ENCODE measurements at regions not wholly inside any gene's neighbourhood (a gene's known extent, or its start where the extent isn't known, plus 50 kb on each side); places are given as distances from the start of the nearest gene placed in this dataset.

- no peak for DNase-seq (ENCODE audit: low spot score)
Measured at GRCh38 chr7:12127455-12127854, 83.6 kb upstream of the TMEM106B start.

- DNase-seq (ENCODE audit: low spot score) = no peak
Measured at GRCh38 chr7:12130609-12131008, 80.5 kb upstream of the TMEM106B start.

DNA sequence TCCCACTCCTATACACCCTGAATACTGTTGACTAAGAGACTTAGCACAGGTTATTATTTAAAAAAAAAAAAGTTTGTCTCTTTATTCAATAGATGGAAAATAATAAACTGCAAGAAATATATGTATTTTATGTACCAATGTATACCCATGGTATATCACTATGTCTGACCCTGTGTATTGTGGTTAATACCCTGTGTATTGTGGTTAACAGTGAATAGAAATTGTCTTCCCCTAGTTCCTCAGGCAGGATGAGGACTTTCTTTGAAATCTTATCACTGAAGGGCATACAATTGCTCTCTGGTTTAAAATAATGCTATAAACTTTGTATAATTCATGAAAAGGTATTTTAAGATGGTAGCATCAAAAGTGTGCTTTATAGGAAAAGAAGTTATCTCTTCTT is 80.0 kb upstream of the TMEM106B start:
- DNase-seq (ENCODE audit: low spot score) = no peak

DNA sequence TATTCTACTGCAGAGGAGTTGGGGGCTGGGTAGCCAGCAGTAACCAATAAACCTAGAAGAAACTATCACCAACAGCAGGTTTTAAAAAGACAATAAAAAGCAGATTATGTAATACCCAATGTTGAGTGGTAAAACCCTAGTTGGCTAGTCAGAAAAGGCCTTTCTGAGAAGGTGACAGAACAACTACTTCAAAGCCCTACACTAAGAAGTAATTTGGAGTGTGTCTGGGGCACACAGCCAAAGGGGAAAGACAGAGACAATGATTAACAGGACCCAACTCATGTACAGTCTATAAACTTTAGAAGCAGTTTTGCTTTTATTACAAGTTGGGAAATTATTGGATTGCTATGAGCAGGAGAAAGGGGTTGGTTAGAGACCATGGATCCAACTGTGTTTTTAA is 77.2 kb upstream of the TMEM106B start:
- no peak for DNase-seq (ENCODE audit: low spot score)

DNA sequence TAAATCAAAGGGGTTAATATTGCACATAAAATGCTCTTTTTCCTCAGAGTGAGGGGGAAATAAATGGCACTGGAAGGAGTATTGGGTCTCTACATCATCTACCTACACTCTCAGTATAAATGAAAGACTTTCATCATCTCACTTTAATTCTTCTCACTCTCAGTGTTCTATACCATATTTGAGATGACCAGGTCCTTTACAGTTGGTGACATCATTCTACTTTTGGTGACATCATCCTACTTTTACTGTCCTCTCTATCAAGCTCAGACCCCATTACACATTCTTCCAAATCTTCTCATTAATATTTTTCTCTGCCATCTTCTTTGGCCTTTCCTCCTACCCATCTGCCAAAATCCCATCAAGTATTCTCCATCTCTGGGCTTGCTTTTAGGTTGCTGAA is 74.6 kb upstream of the TMEM106B start:
- no peak for DNase-seq (ENCODE audit: low spot score)

DNA sequence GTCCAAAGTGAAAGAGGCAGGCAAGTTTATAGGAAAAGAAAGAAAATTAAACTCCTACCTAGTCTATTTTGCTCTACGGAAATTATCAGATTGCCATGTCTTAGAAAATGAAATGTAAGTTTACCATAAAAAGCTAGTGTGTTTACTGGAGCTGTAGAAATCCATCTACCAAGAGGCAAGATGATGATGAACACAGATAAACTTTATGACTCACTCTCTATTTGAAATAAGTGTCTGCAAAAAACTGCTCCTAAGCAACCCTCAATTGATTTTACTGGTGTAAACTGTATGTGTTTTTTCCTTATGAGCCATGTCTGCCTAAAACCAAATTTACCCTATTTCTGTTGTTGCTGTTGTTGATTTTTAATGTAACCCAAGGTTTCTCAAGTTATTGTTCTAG is 73.8 kb upstream of the TMEM106B start:
- no peak for DNase-seq (ENCODE audit: low spot score)

- no peak for DNase-seq (ENCODE audit: low spot score)
Measured at GRCh38 chr7:12138421-12138820, 72.7 kb upstream of the TMEM106B start.

- DNase-seq (ENCODE audit: low spot score) = no peak
Measured at GRCh38 chr7:12139416-12139815, 71.7 kb upstream of the TMEM106B start.

GRCh38 chr7:12146813-12147212 is 64.3 kb upstream of the TMEM106B start:
- DNase-seq (ENCODE audit: low spot score) = no peak

DNA sequence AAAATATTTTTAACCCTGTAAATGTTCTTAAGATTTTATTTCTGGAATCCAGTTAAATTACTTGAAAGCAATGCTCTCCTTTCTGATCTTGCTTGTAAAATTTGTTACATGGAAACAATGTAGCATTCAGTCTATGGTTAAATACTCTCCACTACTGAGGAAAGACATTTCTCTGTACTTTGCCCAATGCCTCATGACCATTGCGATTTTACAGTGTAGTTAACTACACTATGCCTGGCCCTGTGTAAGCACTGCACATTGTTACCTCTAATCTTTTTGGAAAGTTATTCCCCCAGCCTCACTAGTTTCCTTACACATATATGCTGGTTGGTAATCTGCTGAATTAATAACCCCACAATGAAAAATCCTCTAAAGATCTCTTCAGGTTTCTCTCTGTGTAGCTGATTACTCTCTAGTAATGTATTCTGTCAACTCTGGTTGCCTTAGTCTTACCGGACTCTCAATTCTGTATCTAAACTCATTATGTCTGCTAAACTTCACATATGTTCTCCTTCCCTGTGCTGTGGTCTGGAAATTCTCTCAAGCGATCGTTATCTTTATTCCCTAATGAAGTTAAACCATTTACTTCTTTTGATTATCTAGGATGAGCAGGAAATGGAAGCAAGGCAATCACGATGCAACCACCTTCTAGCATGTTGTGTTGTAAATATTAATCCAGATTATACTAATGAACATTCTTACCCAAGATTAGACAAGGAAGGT is 58.7 kb upstream of the TMEM106B start:
- no peak for DNase-seq (ENCODE audit: low spot score)

DNA sequence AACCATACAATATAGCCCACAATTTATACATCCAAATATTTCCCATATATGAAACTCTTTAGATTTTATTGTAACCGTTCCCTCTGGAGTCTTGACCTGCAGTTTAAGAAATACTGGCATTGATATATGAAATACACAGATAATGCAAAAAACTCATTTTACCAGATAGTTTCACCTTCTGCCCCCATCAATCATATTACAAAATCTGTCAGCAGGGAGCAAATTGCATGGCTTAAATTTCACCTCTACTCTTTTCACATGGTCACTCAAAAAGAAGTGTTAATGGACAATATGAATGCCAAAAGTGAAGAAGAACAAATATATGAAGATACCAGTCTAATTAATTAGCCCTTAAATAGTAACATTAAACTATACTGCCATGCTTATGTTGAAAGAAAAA is 57.0 kb upstream of the TMEM106B start:
- no peak for DNase-seq (ENCODE audit: low spot score)

DNA sequence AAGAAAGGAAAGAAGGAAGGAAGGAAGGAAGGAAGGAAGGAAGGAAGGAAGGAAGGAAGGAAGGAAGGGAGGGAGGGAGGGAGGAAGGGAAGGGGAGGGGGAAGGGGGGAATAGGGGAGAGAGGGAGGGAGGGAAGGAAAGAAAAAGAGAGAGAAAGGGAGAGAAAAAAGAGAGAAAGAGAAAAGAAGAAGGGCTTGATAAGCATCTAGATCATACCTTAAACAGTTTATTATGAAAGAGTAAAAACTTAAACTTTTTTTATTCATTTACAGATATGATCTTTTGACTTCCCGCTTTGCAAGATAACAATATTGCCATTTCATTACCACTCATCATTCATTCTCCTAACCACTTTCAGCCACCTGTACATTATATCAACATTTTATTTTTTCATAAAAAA is 53.6 kb upstream of the TMEM106B start:
- no peak for DNase-seq (ENCODE audit: low spot score)

- no peak for DNase-seq (ENCODE audit: low spot score)
Measured at GRCh38 chr7:12158334-12159060, 52.6 kb upstream of the TMEM106B start.

DNA sequence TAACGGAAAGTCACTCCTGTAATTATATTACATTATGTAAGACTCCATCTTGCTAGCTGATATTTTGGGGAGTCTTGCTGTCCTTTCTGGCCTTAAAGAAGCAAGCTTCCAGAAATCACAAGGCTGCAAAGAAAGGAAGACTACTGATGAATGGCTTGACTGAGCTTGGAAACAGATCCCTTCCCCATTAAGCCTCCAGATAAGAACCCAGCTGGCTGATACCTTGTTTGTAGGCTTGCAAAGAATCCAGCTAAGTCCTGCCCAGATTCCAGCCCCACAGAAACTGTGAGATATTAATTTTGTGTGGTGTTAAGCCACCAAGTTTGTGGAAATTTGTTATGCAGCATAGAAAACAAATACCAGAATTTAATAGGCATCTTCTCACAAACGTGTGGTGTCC is 49.9 kb upstream of the TMEM106B start:
- no peak for DNase-seq (ENCODE audit: low spot score)

Measured in ecto neural progenitor cell (in vitro differentiated cells).